SK-N-SH (cell line): ENCODE measurements at regions not wholly inside any gene's neighbourhood (a gene's known extent, or its start where the extent isn't known, plus 50 kb on each side); places are given as distances from the start of the nearest gene placed in this dataset.

Source experiments
- CTCF ChIA-PET: fragments of 300-600, 350-600 bp; formaldehyde crosslinking; extraction: SDS; loops from one replicate; lab custom pipeline; 2021; lab: Yijun Ruan, JAX
- POLR2A ChIA-PET: fragments of 350-600 bp; sonication (Branson Sonifier 250); formaldehyde crosslinking; extraction: SDS; loops from one replicate; lab custom pipeline; 2020; ENCODE audit warnings: antibody characterized with exemption, inconsistent platforms; lab: Yijun Ruan, JAX
- DNase-seq: peaks from one replicate; pipeline ENCODE4 v3.0.0; 2012
- H2AFZ ChIP-seq: fragments of 200-600 bp; sonication (generic); 2 replicates; pipeline ENCODE4 v1.8.1; 2016; ENCODE audit warnings: antibody characterized with exemption, mild to moderate bottlenecking, low read depth
- H3F3A ChIP-seq: fragments of 200-600 bp; sonication (generic); replicated peaks from 2 replicates; pipeline ENCODE3; 2016; ENCODE audit warnings: antibody characterized with exemption, mild to moderate bottlenecking; ENCODE audit not compliant: insufficient read depth
- H3K27ac ChIP-seq, 2 experiments: fragments of 200-500 bp in 1 of 2; fragments of 200-600 bp in 1 of 2; sonication (Bioruptor generic) in 1 of 2; sonication (generic), shearing (Covaris generic) in 1 of 2; 2 replicates each; pipeline versions ENCODE4 v1.5.1 to v1.6.1; 2014 to 2016; ENCODE audit warnings: low read depth in 2 of 2, inconsistent platforms in 1 of 2, low read length in 1 of 2, mild to moderate bottlenecking in 1 of 2, mixed read lengths in 1 of 2
- H3K27me3 ChIP-seq: fragments of 200-600 bp; sonication (generic), shearing (Covaris generic); 2 replicates; pipeline ENCODE4 v1.6.1; 2016; ENCODE audit warnings: mixed run types; ENCODE audit not compliant: insufficient read depth
- H3K36me3 ChIP-seq, 2 experiments: fragments of 200-500 bp in 1 of 2; fragments of 200-600 bp in 1 of 2; sonication (Bioruptor generic) in 1 of 2; sonication (generic) in 1 of 2; replicated peaks in 1 of 2; 2 replicates each; pipeline versions ENCODE3 to v1.5.1; 2014 to 2016; ENCODE audit warnings: low read length in 1 of 2, mild to moderate bottlenecking in 1 of 2; ENCODE audit not compliant: insufficient read depth in 2 of 2, control insufficient read depth in 1 of 2
- H3K4me1 ChIP-seq, 2 experiments: fragments of 200-500 bp in 1 of 2; fragments of 200-600 bp in 1 of 2; sonication (Bioruptor generic) in 1 of 2; sonication (generic), shearing (Covaris generic) in 1 of 2; 2 replicates each; pipeline versions ENCODE4 v1.5.1 to v1.6.1; 2014 to 2016; ENCODE audit warnings: low read depth in 1 of 2, low read length in 1 of 2, mixed run types in 1 of 2; ENCODE audit not compliant: insufficient read depth in 2 of 2, control insufficient read depth in 1 of 2
- H3K4me2 ChIP-seq: fragments of 200-600 bp; sonication (generic), shearing (Covaris generic); 2 replicates; pipeline ENCODE4 v1.6.1; 2017; ENCODE audit warnings: mixed run types
- H3K4me3 ChIP-seq, 2 experiments: fragments of 200-500 bp in 1 of 2; fragments of 200-600 bp in 1 of 2; sonication (Bioruptor generic) in 1 of 2; sonication (generic), shearing (Covaris generic) in 1 of 2; 2 replicates each; pipeline versions ENCODE4 v1.5.1 to v1.8.1; 2014 to 2016; ENCODE audit warnings: low read depth in 2 of 2, inconsistent platforms in 1 of 2, low read length in 1 of 2, mild to moderate bottlenecking in 1 of 2, mixed read lengths in 1 of 2, moderate library complexity in 1 of 2
- H3K79me2 ChIP-seq: fragments of 200-600 bp; sonication (generic); 2 replicates; pipeline ENCODE4 v1.8.1; 2017; ENCODE audit warnings: mild to moderate bottlenecking; ENCODE audit not compliant: insufficient read depth
- H3K9ac ChIP-seq: fragments of 200-600 bp; sonication (generic); 2 replicates; pipeline ENCODE4 v1.6.1; 2017; ENCODE audit warnings: mixed run types
- H3K9me2 ChIP-seq: fragments of 200-600 bp; sonication (generic); 2 replicates; pipeline ENCODE4 v1.6.1; 2017; ENCODE audit warnings: mixed run types
- H3K9me3 ChIP-seq: fragments of 200-600 bp; sonication (generic); 2 replicates; pipeline ENCODE4 v1.6.1; 2017; ENCODE audit warnings: mixed run types, mild to moderate bottlenecking, moderate library complexity
- H4K20me1 ChIP-seq: fragments of 200-600 bp; sonication (generic); 2 replicates; pipeline ENCODE4 v1.6.1; 2017; ENCODE audit warnings: mild to moderate bottlenecking, mixed run types; ENCODE audit not compliant: insufficient read depth
- EP300 ChIP-seq, 2 experiments: IDR thresholded peaks; 2 replicates each; pipeline versions ENCODE4 v1.4.0 to v1.6.1; 2012; ENCODE audit warnings: borderline replicate concordance in 1 of 2, low read depth in 1 of 2, low read length in 1 of 2
- GABPA ChIP-seq: IDR thresholded peaks from 2 replicates; pipeline ENCODE4 v1.4.0; 2012; ENCODE audit warnings: low read depth, mild to moderate bottlenecking
- MEF2A ChIP-seq: IDR thresholded peaks from 2 replicates; pipeline ENCODE4 v1.4.0; 2012; ENCODE audit warnings: low read depth, borderline replicate concordance
- MXI1 ChIP-seq: IDR thresholded peaks from 2 replicates; pipeline ENCODE4 v1.6.1; 2012; ENCODE audit warnings: mild to moderate bottlenecking, low read depth, low read length, improper control_type of control experiment
- NRF1 ChIP-seq: IDR thresholded peaks from 2 replicates; pipeline ENCODE4 v1.6.1; 2012; ENCODE audit warnings: low read depth, mild to moderate bottlenecking, low read length
- POLR2AphosphoS5 ChIP-seq: IDR thresholded peaks from 2 replicates; pipeline ENCODE4 v1.6.1; 2012; ENCODE audit warnings: low read depth, low read length
- RAD21 ChIP-seq: IDR thresholded peaks from 2 replicates; pipeline ENCODE4 v1.6.1; 2012; ENCODE audit warnings: mild to moderate bottlenecking, low read length
- SIN3A ChIP-seq: IDR thresholded peaks from 2 replicates; pipeline ENCODE4 v1.6.1; 2012; ENCODE audit warnings: low read depth, mild to moderate bottlenecking, low read length, moderate library complexity, borderline replicate concordance
- SMC3 ChIP-seq: IDR thresholded peaks from 2 replicates; pipeline ENCODE4 v1.6.1; 2012; ENCODE audit warnings: low read depth, low read length, improper control_type of control experiment
- TAF1 ChIP-seq: IDR thresholded peaks from 2 replicates; pipeline ENCODE4 v1.6.1; 2012; ENCODE audit warnings: low read depth, mild to moderate bottlenecking, low read length, moderate library complexity, borderline replicate concordance
- YY1 ChIP-seq: IDR thresholded peaks from 2 replicates; pipeline ENCODE4 v1.4.0; 2012; ENCODE audit warnings: low read depth, mild to moderate bottlenecking
- TF ChIP-seq, protein P1 (sequence below): IDR thresholded peaks from 2 replicates; pipeline ENCODE4 v1.6.1; 2012; ENCODE audit warnings: mild to moderate bottlenecking, low read depth, low read length, moderate library complexity
- TF ChIP-seq, protein P2 (sequence below): IDR thresholded peaks from 2 replicates; pipeline ENCODE4 v1.4.0; 2012; ENCODE audit warnings: low read depth, borderline replicate concordance
- TF ChIP-seq, protein P3 (sequence below): IDR thresholded peaks from 2 replicates; pipeline ENCODE4 v1.4.0; 2012; ENCODE audit warnings: low read depth
- TF ChIP-seq, protein P4 (sequence below): IDR thresholded peaks from 2 replicates; pipeline ENCODE4 v1.4.0; 2012; ENCODE audit warnings: low read depth, borderline replicate concordance
- TF ChIP-seq, protein P5 (sequence below): IDR thresholded peaks from 2 replicates; pipeline ENCODE4; 2012

DNA sequence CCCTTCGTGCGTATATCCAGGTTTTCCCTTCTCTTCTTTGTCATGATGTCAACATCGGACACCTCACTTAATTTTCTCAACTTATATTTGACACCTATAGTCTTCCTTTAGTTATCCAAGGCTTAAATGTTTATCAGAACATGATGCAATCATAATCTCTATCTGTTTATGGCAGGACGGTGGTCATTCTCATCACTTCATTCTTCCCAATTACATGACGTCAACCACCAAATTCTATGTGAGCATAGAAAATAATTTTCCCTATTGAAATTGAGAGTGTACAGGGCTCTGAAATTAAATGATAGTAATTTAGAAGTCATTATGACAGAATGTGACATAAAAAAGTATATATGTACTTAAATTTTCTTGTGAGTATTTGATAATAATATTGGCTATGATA, 345.4 kb downstream of the CDH9 start (continued):
- TF ChIP-seq, protein P1, sequence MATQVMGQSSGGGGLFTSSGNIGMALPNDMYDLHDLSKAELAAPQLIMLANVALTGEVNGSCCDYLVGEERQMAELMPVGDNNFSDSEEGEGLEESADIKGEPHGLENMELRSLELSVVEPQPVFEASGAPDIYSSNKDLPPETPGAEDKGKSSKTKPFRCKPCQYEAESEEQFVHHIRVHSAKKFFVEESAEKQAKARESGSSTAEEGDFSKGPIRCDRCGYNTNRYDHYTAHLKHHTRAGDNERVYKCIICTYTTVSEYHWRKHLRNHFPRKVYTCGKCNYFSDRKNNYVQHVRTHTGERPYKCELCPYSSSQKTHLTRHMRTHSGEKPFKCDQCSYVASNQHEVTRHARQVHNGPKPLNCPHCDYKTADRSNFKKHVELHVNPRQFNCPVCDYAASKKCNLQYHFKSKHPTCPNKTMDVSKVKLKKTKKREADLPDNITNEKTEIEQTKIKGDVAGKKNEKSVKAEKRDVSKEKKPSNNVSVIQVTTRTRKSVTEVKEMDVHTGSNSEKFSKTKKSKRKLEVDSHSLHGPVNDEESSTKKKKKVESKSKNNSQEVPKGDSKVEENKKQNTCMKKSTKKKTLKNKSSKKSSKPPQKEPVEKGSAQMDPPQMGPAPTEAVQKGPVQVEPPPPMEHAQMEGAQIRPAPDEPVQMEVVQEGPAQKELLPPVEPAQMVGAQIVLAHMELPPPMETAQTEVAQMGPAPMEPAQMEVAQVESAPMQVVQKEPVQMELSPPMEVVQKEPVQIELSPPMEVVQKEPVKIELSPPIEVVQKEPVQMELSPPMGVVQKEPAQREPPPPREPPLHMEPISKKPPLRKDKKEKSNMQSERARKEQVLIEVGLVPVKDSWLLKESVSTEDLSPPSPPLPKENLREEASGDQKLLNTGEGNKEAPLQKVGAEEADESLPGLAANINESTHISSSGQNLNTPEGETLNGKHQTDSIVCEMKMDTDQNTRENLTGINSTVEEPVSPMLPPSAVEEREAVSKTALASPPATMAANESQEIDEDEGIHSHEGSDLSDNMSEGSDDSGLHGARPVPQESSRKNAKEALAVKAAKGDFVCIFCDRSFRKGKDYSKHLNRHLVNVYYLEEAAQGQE: no peak
- no peak for TF ChIP-seq TAF1
- no peak for TF ChIP-seq YY1
- TF ChIP-seq, protein P2, sequence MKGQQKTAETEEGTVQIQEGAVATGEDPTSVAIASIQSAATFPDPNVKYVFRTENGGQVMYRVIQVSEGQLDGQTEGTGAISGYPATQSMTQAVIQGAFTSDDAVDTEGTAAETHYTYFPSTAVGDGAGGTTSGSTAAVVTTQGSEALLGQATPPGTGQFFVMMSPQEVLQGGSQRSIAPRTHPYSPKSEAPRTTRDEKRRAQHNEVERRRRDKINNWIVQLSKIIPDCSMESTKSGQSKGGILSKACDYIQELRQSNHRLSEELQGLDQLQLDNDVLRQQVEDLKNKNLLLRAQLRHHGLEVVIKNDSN: no peak
- TF ChIP-seq, protein P3, sequence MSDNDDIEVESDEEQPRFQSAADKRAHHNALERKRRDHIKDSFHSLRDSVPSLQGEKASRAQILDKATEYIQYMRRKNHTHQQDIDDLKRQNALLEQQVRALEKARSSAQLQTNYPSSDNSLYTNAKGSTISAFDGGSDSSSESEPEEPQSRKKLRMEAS: no peak
- TF ChIP-seq SMC3: no peak
- TF ChIP-seq MEF2A: no peak
- no peak for TF ChIP-seq POLR2AphosphoS5
- no peak for TF ChIP-seq SIN3A

DNA sequence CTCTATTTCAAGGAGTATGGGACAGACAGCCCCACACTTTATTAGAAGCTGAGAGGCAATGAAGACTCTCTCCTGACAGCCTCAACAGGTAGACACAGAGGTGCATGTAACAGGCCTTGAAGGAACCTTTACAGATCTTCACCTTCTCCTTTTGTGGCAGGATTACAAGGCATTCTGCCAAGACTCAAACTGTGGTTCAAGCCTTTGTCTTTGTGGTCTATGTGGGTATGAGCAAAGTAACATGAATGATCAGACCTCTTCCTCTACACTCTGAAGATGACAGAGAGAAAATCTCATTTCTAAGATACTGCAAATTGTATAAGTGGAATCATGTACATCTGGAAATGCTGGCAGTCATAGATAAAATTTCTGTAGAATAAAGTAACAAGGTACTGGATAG, 346.9 kb downstream of the CDH9 start:
- H3K27me3 ChIP-seq: no peaks in the 10 kb centered on the region
- no peaks in the 10 kb centered on the region for H3K36me3 ChIP-seq
- H3K4me3 ChIP-seq: no peak overlapping the region
- no peak overlapping the region for H3K9ac ChIP-seq
- TF ChIP-seq, protein P4, sequence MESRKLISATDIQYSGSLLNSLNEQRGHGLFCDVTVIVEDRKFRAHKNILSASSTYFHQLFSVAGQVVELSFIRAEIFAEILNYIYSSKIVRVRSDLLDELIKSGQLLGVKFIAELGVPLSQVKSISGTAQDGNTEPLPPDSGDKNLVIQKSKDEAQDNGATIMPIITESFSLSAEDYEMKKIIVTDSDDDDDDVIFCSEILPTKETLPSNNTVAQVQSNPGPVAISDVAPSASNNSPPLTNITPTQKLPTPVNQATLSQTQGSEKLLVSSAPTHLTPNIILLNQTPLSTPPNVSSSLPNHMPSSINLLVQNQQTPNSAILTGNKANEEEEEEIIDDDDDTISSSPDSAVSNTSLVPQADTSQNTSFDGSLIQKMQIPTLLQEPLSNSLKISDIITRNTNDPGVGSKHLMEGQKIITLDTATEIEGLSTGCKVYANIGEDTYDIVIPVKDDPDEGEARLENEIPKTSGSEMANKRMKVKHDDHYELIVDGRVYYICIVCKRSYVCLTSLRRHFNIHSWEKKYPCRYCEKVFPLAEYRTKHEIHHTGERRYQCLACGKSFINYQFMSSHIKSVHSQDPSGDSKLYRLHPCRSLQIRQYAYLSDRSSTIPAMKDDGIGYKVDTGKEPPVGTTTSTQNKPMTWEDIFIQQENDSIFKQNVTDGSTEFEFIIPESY: no peak
- TF ChIP-seq NRF1 (no peak), YY1 (no peak), MXI1 (no peak), EP300 (IDR thresholded peaks at IDR 0.05; ENCODE audit: borderline replicate concordance in 1 of 2, low read depth in 1 of 2, low read length in 1 of 2) (no peak), RAD21 (no peak), GABPA (no peak)
- TF ChIP-seq, protein P5, sequence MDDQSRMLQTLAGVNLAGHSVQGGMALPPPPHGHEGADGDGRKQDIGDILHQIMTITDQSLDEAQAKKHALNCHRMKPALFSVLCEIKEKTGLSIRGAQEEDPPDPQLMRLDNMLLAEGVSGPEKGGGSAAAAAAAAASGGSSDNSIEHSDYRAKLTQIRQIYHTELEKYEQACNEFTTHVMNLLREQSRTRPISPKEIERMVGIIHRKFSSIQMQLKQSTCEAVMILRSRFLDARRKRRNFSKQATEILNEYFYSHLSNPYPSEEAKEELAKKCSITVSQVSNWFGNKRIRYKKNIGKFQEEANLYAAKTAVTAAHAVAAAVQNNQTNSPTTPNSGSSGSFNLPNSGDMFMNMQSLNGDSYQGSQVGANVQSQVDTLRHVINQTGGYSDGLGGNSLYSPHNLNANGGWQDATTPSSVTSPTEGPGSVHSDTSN: no peak
- TF ChIP-seq, protein P3: no peak
- no peaks in the 10 kb centered on the region for H3K79me2 ChIP-seq
- no peak overlapping the region for H3K27ac ChIP-seq
- no peaks in the 10 kb centered on the region for H3K4me1 ChIP-seq
- H4K20me1 ChIP-seq: no peaks in the 10 kb centered on the region
- no peaks in the 10 kb centered on the region for H3F3A ChIP-seq
- no peaks in the 10 kb centered on the region for H3K9me2 ChIP-seq
- no peak overlapping the region for H3K4me2 ChIP-seq
- DNase-seq: no peak
- ChIA-PET CTCF (interaction anchor here (3.0 kb wide), 1 partner anchor 9 kb away, joined by 19 read pairs; no protein-coding TSS in a partner anchor), POLR2A (no interaction called here)
- no peaks in the 10 kb centered on the region for H3K9me3 ChIP-seq
- no peak overlapping the region for H2AFZ ChIP-seq
